LHCN-M2 (cell line): ENCODE measurements at regions not wholly inside any gene's neighbourhood (a gene's known extent, or its start where the extent isn't known, plus 50 kb on each side); places are given as distances from the start of the nearest gene placed in this dataset.

Experiments
- DNase-seq: peaks from one replicate; pipeline ENCODE4 v3.0.0-alpha.2; 2012; ENCODE audit warnings: low read depth

GRCh38 chr10:78476156-78476555 is 442.5 kb downstream of the RPS24 start:
- DNase-seq = no peak

DNA sequence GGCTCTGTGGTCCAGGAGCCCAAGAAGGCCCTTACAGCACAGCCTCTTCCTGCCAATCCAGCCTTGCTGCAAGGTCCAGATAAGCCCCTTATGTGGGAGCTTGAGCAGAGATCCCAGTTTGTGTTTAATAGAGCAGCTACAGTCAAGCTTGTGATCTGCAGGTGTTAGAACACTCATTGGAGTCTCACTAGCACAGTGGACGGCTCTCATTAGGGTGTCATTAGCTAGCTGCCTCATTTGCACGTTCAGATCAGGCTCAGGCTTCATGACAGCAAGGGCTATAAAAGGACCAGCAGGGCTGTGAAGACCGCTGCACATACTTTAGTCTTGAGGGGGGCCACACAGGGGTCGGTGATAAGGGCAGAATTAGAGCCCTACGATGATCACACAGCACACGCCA is 443.2 kb downstream of the RPS24 start:
- no peak for DNase-seq

GRCh38 chr10:78478919-78479318 is 445.3 kb downstream of the RPS24 start:
- no peak for DNase-seq

DNA sequence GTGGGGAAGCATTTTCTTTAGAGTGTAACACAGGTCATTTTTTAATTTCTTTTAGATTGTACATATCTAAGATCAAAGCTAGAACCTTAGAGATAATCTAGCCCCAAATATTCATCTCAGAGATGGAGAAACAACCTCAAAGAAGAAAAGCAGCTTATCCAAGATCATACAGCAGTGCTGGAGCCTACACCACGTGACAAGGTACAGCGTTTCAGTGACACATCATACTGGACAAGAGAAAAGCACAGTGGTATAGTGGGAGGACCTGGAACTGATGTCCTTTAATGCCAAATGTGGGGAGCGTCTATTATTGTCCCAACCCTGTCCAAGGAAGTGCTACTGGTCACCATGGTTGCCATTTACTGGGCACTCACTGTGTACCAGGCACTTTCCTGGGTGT is 445.8 kb downstream of the RPS24 start:
- no peak for DNase-seq

DNA sequence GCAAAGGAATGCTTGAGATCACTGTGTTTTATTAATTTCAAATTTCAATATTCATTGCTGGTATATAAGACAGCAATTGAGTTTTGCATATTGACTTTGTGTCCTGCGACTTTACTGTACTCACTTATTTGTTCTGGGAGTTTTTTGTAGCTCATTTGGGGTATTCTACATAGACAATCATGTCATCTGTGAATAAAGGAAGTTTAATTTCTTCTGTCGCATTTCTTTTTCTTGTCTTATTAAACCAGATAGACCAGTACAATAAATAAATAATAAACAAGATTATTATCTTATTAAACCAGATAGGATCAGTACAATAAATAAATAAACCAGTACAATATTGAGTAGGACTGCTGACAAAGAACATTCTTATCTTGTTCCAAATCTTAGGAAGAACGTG is 448.2 kb downstream of the RPS24 start:
- no peak for DNase-seq

- peak; percentile 27 for DNase-seq
Observed at GRCh38 chr10:78483641-78484040, 450.0 kb downstream of the RPS24 start.

GRCh38 chr10:78489034-78489433 is 455.4 kb downstream of the RPS24 start:
- DNase-seq = no peak

- peak; percentile 47 for DNase-seq
Observed at GRCh38 chr10:78491812-78492211, 458.1 kb downstream of the RPS24 start.

DNA sequence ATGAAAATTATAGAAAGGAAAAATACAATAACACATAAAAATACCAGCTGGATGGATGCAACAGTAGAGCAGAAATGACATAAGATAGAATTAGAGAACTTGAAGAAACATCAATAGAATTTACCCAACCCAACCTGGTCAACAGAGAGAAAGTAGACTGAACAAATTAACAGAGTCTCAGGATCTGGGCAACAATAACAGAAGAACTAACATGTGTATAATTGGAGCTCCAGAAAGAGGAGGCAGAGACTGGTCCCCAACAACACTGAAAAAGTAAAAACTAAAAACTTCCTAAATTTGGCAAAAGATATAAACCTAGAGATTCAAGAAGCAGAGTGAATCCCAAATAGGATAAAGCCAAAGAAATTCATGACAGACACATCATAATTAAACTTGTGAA is 458.8 kb downstream of the RPS24 start:
- DNase-seq = no peak

DNA sequence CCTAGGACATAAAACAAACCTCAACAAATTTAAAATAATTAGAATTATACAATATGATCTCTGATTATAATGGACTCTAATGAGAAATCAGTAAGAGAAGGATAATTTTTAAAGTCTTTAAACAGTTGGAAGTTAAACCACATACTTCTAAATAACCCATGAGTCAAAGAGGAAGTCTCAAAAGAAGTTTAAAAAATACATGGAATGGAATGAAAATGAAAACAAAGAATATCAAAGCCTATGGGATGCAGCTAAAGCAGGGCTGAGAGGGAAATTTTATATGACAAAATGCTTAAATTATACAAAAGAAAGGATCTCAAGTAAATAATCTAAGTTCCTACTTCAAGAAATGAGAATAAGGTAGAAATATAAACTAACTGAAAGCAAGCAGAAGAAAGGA is 460.5 kb downstream of the RPS24 start:
- peak; percentile 31 for DNase-seq

DNA sequence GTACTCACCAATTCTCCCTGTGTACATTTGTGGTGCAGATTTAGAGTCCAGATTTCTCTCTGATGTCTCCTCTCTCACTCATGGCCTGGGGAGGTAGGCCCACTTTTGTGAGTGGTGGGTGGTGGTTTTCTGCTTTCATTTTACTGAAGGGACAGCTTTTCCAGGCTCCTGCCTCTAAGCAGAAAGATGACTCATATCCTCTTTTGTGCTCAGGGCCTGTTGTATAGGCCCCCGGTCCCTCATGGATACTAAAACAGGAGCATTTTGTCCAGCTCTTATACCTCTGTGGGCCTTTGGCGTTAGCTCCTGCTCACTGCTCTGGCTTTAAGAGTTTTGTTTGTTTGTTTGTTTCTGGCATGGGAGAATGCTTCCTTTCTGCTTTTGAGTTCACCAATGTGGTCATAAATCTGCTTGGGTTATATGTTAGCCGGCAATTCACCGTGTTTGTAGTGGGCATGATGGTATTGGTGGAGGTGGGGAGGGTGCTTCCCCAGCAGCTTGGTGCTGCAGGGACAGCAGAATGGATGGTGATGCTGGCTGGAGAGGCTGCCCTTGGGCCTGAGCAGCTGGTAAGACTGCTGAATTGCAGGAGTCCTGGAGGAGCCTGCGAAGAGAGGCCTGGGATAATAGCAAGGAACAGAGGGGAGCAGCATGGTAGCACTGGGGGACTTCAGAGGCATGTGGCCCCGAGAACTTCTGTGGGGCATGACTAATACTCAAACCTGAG is 468.7 kb downstream of the RPS24 start:
- DNase-seq = peak; percentile 49

DNA sequence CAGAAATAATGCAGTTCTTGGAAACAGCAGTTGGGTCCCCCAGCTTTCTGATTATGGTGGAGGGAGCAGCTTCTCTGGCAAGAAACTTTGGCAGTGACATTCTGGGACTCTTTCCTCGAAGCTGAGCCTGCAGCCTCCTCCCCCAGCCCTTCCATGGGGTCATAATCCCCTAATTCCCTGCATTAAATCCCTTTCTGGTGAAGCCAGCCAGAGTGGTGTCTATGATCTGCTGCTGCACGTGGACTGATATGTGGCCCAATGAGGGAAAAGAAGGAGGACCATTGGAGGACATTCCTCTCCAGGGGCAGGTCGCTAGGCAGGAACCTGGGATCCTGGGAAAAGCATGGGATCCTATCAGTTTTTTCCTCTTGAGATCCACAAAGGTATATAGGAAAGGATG is 470.5 kb downstream of the RPS24 start:
- DNase-seq = no peak

- DNase-seq = peak; percentile 42
Observed at GRCh38 chr10:78505657-78506056, 472.0 kb downstream of the RPS24 start.

GRCh38 chr10:78506614-78507013 is 473.0 kb downstream of the RPS24 start:
- no peak for DNase-seq

- no peak for DNase-seq
Observed at GRCh38 chr10:78507510-78508160, 474.0 kb downstream of the RPS24 start.

GRCh38 chr10:78508955-78509748 is 475.5 kb downstream of the RPS24 start:
- DNase-seq = no peak

DNA sequence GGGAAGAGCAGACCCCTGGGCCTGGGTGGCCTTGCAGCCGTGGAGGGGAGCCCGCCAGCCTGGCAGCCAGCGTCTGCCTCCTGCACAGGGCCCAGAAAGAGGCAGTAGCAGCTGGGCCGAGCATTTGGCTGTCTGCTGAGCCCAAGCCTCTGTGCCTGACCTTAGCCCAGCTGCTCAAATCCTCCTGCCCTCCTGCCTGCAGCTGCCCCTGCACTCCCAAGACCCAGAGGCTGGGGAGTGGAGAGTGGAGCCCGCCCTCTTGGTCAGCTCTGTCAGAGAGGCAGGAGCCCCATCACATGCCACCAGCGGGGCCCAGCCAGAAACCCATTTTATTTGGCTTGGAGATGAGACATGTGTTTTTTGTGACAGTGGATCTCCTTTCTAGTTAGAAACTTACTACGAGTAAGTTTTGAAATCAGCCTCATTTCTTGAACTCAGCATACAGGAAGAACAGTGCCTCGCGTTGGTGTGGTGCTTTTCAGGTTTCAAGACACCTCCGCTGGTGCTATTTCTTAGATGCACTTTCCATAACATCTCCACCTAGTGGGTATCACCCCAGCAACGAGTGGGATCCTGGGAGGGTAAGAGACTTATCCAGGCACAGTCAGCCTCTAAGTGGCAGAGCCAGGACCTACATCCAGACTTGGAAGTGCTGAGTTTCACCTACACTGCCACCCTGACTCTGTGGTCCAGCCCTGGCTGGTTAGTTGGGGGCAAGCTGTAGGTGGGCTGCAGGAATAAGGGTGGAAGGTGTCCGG is 477.1 kb downstream of the RPS24 start:
- DNase-seq = peak; percentile 42

GRCh38 chr10:78511324-78512204 is 477.9 kb downstream of the RPS24 start:
- no peak for DNase-seq

- no peak for DNase-seq
Observed at GRCh38 chr10:78512205-78512550, 478.5 kb downstream of the RPS24 start.

DNA sequence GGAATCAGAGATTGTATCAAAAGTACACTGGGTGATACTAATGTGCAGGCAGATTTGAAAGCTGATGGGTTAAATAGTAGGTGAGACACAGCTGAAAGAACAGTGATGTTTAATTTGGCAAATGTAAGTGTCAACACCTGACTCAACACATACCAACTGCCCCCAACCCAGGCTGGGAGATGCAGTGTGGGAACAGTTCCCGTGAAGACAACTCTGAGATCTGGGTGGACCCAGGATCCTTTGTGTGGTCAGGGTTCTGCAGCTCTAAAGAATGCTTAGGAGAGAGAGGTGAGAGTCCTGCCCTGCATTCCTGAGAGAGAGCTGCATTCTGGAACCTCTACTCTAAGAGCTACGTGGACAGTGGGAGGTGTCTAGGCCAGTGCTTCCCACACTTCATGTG is 479.7 kb downstream of the RPS24 start:
- DNase-seq = no peak

GRCh38 chr10:78513986-78514385 is 480.3 kb downstream of the RPS24 start:
- no peak for DNase-seq
